ENCODE measurements at regions not wholly inside any gene's neighbourhood (a gene's known extent, or its start where the extent isn't known, plus 50 kb on each side); places are given as distances from the start of the nearest gene placed in this dataset.

- TF ChIP-seq CTCF (IDR thresholded peaks at IDR 0.05), result no peak
- no peak for TF ChIP-seq POLR2A (IDR thresholded peaks at IDR 0.05; ENCODE audit: low read depth)
- TF ChIP-seq EP300 (IDR thresholded peaks at IDR 0.05), result no peak
These were observed 142.2 kb downstream of the S1PR1 start for GRCh38 chr1:101379037-101379436.
